GM12892 (cell line): ENCODE measurements at regions not wholly inside any gene's neighbourhood (a gene's known extent, or its start where the extent isn't known, plus 50 kb on each side); places are given as distances from the start of the nearest gene placed in this dataset.

Experiments
- POLR2A ChIP-seq: IDR thresholded peaks from 2 replicates; pipeline ENCODE4 v1.6.1; 2011; ENCODE audit warnings: low read depth, low read length, control low read depth
- POLR2AphosphoS5 ChIP-seq: IDR thresholded peaks from 2 replicates; pipeline ENCODE4 v1.6.1; 2011; ENCODE audit warnings: low read depth, low read length, control low read depth

DNA sequence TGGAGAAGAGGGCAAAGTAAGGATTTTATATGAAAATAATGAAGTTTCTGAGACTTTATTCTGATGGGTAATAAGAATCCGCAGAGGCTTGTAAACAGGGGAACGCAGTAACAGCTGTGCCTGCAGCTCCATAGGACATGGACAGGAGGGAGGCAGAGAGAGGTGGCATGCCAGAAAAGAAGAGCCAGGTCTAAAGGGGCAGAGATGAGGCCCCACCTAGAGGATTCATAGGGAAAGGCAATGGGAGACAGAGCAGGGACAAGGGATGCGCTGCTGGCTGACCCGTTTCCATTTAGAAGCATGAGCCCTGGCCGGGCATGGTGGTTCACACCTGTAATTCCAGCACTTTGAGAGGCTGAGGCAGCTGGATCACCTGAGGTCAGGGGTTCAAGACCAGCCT, 340.3 kb upstream of the CDH5 start:
- TF ChIP-seq POLR2AphosphoS5 (no peak), POLR2A (no peak)
